ENCODE measurements at regions not wholly inside any gene's neighbourhood (a gene's known extent, or its start where the extent isn't known, plus 50 kb on each side); places are given as distances from the start of the nearest gene placed in this dataset.

DNA sequence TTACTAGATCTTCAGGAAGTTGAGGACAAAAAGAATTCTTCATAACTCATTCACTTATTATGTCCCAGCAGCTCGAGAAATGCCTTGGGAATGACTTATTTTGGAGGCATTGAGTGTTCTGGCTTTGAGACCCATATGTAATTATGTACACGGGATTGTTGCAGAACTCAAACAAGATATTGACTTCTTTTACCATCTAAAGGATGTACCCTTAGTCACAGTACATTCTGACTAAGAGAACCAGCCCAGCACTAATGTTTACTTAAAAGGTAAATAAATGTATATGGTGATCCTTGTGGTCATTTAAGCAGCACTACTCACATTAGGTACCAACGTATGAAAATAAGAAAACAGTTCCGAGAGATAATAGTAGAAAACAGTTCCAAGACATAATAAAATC, 268.9 kb downstream of the ADCYAP1 start:
- POLR2A ChIA-PET (ENCODE audit: low non-redundant PET): no interaction called here

DNA sequence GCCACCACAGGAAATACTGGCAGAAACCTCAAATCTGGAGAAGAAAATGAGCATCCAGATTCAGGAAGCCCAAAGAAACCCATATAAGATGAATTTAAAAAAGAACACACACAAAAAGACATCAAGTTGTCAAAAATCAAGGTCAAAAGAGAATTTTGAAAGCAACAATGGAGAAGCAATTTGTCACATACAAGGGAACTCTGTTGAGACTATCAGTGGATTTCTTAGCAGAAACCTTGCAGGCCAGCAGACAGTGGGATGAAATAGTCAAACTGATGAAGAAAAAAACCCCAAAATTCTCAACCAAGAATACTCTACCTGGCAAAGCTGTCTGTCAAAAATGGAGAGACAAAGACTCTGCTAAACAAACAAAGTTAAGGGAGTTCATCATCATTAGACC, 272.6 kb downstream of the ADCYAP1 start:
- no peak for DNase-seq (ENCODE audit: low spot score)
- ChIA-PET CTCF (no interaction called here), POLR2A (ENCODE audit: low non-redundant PET) (no interaction called here)
- TF ChIP-seq, protein P1, sequence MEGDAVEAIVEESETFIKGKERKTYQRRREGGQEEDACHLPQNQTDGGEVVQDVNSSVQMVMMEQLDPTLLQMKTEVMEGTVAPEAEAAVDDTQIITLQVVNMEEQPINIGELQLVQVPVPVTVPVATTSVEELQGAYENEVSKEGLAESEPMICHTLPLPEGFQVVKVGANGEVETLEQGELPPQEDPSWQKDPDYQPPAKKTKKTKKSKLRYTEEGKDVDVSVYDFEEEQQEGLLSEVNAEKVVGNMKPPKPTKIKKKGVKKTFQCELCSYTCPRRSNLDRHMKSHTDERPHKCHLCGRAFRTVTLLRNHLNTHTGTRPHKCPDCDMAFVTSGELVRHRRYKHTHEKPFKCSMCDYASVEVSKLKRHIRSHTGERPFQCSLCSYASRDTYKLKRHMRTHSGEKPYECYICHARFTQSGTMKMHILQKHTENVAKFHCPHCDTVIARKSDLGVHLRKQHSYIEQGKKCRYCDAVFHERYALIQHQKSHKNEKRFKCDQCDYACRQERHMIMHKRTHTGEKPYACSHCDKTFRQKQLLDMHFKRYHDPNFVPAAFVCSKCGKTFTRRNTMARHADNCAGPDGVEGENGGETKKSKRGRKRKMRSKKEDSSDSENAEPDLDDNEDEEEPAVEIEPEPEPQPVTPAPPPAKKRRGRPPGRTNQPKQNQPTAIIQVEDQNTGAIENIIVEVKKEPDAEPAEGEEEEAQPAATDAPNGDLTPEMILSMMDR (conservative IDR thresholded peaks at IDR 0.05; ENCODE audit: low read depth): no peak
- H3K27ac ChIP-seq: no peak overlapping the region

More for the DNA sequence above, 268.9 kb downstream of the ADCYAP1 start:
- TF ChIP-seq, protein P1 (conservative IDR thresholded peaks at IDR 0.05; ENCODE audit: low read depth): no peak
- CTCF ChIA-PET: no interaction called here
- no peak for DNase-seq (ENCODE audit: low spot score)
- H3K27ac ChIP-seq: no peak overlapping the region

DNA sequence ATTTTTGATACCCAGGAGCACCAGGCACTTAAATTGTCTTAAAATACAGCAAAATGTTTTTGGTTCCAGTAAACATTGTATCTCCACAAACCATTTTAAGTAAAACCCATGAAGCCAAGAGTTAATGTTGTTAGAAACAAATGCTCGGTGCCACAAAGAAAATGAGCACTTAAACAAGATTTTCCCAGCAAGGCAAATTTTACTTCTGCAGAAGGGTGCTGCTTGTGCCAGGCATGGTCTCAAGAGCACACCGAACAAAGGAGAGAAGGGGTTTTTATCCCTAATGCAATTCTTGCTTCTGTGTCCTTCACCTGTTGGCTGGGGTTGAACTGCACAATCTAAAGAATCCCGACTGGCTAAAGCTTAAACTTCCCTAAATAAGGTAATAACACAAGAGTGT, 286.7 kb downstream of the ADCYAP1 start:
- no peak for DNase-seq (ENCODE audit: low spot score)
- CTCF ChIA-PET: no interaction called here
- H3K27ac ChIP-seq: no peak overlapping the region
- POLR2A ChIA-PET (ENCODE audit: low non-redundant PET): no interaction called here
- TF ChIP-seq, protein P1 (conservative IDR thresholded peaks at IDR 0.05; ENCODE audit: low read depth): no peak

DNA sequence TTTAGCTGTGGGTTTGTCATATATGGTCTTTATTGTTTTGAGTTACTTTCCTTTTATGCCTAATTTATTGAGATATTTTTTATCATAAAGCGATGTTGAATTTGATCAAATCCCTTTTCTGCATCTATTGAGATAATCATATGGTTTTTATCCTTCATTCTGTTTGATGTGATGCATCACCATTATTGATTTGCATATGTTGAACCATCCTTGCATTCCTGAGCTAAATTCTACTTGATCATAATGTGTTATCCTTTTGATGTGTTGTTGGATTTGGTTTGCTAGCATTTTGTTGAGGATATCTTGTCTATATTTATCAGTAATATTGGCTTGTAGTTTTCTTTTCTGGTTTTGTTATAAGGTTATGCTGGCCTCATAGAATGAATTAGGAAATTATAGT, 308.5 kb downstream of the ADCYAP1 start:
- no peak for DNase-seq (ENCODE audit: low spot score)
- CTCF ChIA-PET: no interaction called here
- POLR2A ChIA-PET (ENCODE audit: low non-redundant PET): no interaction called here
- TF ChIP-seq, protein P1 (conservative IDR thresholded peaks at IDR 0.05; ENCODE audit: low read depth): no peak
- no peak overlapping the region for H3K27ac ChIP-seq

DNA sequence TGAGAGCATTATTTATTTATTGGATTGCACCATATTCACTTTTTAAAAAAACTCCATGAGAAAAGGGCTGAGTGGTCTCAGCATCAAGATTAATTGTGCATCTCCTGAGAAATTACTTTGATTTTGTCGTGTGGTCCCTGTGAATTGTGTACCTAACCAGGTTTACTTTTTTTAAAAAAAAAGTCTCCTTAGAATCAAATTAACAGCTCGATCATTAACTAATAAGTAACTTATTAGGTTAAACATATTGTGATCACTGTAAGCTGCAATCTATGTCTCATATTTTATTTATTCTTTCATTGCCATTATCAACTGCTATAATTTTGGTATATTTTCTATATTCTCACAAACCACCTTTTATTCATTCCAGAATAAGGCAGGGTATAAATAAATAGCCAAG, 318.2 kb downstream of the ADCYAP1 start:
- no peak for DNase-seq (ENCODE audit: low spot score)
- TF ChIP-seq, protein P1 (conservative IDR thresholded peaks at IDR 0.05; ENCODE audit: low read depth): no peak
- ChIA-PET POLR2A (ENCODE audit: low non-redundant PET) (no interaction called here), CTCF (interaction anchor here (0.6 kb wide), 1 partner anchor 363 kb away, joined by 3 read pairs; no protein-coding TSS in a partner anchor)
- no peak overlapping the region for H3K27ac ChIP-seq

DNA sequence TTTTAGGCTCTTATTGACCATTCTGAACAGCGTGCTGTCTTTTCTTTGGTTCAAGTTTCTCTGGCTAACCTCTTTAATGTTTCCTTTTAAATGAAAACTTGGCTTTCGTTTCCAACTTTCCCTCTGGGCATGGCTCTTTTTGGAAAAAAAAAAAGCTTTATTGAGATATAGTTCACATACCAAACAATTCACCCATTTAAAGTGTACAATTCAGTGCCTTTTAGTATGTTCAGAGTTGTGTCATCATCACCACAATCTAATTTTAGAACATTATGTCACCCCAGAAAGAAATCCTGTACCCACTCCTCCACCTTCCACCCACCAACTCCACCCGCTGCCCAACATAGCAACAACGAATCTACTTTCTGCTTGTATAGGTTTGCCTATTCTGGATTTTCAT, 322.4 kb downstream of the ADCYAP1 start:
- H3K27ac ChIP-seq: no peak overlapping the region
- POLR2A ChIA-PET (ENCODE audit: low non-redundant PET): no interaction called here
- no peak for DNase-seq (ENCODE audit: low spot score)
- CTCF ChIA-PET: no interaction called here
- TF ChIP-seq, protein P1 (conservative IDR thresholded peaks at IDR 0.05; ENCODE audit: low read depth): no peak

DNA sequence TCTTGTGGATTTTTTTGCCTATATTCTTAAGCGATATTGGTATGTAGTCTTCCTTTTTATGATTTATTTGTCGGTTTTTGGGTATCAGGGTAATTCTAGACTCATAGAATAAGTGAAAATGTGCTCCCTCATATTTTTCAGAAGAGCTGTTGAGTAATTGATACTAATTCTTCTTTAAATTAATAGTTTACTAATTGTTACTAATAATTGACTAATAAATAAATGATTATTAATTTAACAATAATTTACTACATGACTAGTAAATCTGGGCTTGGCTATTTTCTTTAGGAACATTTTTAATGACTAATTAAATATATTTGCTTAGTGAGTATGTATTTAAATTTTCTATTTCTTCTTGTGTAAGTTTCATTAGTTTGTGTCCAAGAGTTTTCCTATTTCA, 325.0 kb downstream of the ADCYAP1 start:
- ChIA-PET CTCF (no interaction called here), POLR2A (ENCODE audit: low non-redundant PET) (no interaction called here)
- no peak for DNase-seq (ENCODE audit: low spot score)
- TF ChIP-seq, protein P1 (conservative IDR thresholded peaks at IDR 0.05; ENCODE audit: low read depth): no peak
- H3K27ac ChIP-seq: no peak overlapping the region
